Activated CD8-positive, alpha-beta memory T cell treated with anti-CD3 and anti-CD28 coated beads for 36 hours (primary cell): ENCODE measurements at regions not wholly inside any gene's neighbourhood (a gene's known extent, or its start where the extent isn't known, plus 50 kb on each side); places are given as distances from the start of the nearest gene placed in this dataset.

ENCODE experiments used
- CTCF ChIA-PET: fragments of 350-600 bp; sonication (Branson Sonifier 250); formaldehyde crosslinking; loops from one replicate; lab custom pipeline; 2021; ENCODE audit warnings: antibody characterized with exemption; lab: Charles Lee
- POLR2A ChIA-PET: fragments of 350-600 bp; sonication (Branson Sonifier 250); formaldehyde crosslinking; loops from one replicate; lab custom pipeline; 2021; ENCODE audit warnings: antibody characterized with exemption; lab: Charles Lee

DNA sequence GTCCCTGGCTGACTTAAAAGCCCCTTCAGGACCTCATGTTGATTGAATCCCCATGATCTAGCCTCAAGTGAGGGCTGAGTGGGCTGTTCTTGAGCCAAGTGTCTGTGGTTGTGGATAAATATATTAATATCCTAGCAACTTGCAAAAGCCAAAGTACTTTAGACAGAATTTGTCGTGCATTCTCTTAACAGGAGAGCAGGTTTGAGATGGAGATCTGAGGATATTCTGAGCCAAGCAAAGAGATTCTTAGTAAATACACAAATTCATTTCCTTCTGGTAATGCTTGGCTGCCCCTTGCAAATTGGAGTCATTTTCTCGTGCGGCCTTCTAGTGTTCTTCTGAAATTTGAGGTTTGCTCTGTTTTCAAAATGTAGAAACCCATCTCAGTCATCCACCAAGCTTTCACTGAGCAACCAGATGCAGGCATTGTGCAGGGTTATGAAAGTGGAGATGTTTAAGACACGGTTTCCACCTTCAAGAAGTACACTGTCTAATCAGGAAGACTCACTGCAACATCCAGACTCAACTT, 242.1 kb upstream of the JUN start:
- POLR2A ChIA-PET = no interaction called here
- CTCF ChIA-PET = no interaction called here

DNA sequence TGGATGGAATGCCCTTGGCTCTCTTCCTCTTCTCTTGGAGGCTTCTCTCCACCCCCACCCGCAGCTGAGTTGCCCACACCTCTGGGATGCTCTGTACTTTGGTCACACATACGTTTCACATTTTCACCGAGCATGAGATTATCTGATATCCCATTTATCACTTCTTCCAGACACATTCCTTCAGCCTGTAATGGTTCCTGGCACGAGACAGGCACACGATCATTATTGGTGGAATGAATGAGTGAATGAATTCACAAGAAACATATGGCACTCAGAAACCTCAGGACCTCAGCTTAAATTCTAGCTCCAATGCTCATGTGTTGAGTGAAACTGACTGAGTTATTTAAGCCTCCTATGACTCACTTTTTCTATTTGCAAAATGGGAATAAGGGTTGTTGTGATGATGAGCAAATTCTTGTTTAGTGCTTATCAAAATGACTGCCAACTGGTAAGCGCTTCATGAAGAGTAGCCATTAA, 242.7 kb upstream of the JUN start:
- POLR2A ChIA-PET = no interaction called here
- CTCF ChIA-PET = no interaction called here

DNA sequence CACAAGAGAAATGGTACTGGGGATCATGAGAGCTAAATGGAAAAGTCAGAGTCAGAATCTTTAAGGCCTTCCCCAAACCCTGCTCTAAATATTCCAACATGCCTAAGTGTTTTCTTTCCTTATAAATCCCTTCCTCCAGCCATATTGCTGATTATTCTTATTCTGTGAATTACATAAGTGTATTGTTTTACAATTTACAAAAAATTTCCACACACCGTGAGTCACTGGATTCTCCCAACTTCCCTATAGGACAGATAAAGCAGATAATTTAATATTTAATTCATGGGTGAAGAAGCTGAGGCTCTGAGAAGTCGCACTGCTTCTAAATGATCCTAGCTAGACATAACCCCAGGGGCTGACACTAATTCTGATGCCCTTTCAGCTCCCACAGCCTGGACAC, 243.3 kb upstream of the JUN start:
- ChIA-PET POLR2A (no interaction called here), CTCF (no interaction called here)

DNA sequence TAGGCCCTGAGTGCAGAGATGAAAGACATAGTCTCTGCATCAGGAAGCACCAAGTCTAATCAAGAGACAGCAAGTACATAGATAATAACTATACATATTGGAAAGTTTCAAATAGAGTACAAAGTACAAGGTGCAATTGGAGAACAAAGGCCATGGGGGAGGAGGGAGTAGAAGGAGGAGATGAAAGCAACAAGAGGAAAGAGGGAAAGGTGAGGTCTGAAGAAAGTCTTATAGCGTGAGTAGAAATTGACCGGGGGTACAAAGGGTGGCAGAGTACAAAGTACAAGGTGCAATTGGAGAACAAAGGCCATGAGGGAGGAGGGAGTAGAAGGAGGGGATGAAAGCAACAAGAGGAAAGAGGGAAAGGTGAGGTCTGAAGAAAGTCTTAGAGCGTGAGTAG, 244.2 kb upstream of the JUN start:
- ChIA-PET POLR2A (no interaction called here), CTCF (no interaction called here)

DNA sequence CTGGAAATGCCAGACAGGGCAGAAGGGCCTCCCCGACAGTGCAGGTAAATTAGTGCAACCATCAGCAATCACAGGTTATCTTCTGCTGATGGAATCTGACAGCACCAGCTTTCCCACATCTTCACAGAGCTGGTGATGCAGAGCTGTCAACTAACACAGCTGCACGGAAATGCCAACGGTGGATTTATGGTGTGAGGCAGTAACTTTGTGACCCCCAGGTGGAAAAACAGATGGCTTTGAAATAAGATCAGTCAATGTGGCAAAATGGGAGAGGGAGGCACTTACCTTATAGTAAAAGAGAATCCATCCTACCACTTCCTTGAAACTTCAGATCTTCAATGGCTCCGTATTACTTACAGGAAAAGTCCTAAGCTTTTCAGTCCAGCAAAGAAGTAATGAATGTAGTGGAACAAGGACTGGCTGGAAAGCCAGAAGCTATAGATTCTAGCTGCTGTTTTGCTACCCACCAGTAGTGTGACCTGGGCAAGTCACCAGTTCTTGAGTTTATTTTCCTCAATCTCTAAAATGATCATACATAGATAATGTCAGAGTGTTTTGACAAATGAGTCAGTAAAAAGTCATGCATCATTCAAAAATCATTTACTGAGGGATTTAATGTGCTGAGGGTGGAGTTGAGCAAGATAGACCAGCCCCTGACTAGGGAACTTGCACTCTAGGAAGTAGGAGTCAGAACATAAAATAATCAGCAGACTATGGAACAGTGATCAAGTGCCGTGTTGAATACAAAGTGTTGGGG, 245.7 kb upstream of the JUN start:
- POLR2A ChIA-PET = no interaction called here

DNA sequence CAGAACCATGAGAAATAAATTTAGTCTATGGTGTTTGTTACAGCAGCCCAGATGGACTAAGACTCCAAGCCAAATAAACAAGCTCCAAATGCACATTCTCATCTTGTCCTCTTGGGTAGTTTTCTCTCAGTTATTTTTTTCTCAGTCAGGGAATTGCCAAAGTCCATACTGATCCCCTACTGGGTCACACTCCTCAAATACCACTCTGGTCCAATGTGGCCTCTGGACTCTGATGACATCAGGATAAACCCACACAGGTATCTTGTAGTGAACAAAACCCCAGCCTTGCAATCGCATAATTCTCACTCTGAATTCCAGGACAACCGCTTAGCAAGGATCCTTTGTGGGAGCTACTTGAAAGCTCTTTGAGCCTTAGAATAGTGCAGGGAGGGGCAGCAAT, 248.4 kb upstream of the JUN start:
- ChIA-PET POLR2A (no interaction called here), CTCF (no interaction called here)

More for the DNA sequence above, 245.7 kb upstream of the JUN start:
- CTCF ChIA-PET = interaction anchor here (1.3 to 1.5 kb wide), 2 partner anchors 10 to 23 kb away, joined by 3 read pairs; no protein-coding TSS in a partner anchor

DNA sequence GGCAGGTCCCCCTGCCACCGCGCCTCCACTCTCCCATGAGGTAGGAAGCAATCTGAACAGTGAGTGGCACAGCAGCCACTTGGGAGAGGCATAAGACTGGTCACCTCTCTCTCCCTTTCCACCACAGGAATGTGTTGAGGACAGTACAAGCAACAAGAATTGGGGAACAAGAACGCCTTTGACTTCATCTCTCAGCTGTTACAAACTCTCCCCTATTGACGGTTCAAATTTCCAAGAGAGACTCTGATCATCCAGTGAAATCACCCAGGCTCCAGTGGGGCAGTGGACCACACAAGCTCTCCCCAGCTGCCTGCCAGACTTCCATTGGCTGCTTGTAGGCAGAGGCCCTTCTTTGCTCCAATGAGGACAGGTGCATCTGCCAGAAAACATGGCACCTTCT, 249.9 kb upstream of the JUN start:
- CTCF ChIA-PET = no interaction called here
- POLR2A ChIA-PET = no interaction called here

DNA sequence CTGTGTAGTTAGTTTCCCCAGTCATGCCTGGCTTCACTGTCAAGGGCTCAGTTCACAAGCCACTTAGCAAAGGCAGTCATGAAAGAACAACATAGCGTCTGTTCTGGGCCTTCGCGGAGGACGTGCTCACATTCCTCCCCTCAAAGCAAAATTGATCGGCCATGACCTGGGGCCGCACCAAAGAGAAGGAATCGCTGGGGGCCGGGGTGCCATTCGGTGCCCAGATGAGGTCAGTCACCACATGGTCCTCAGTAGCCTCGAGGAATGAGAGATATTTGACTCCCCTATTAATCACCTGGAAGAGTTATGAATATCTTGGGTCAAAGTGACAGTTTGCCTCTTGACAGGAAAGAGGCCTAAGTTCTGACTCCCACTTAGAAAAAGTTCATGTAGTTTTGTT, 251.1 kb upstream of the JUN start:
- CTCF ChIA-PET = no interaction called here
- POLR2A ChIA-PET = no interaction called here

DNA sequence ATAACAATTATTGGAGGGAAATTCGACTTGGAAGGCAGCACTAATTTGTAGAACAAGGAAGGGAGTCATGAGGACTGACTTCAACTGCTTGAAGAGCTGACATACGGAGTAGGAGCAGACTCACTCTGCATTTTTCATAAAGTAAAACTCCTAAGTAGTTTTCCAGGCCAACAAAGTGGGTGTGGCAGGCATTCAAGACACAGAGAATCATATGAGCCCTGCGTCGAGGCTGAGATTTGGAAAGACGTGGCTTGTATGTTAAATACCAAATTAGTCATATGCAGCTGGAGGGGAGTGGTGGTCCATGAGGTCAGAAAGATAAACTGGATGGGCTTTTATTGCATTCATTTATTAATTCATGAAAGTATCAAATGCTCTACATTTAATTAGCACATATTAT, 255.7 kb upstream of the JUN start:
- ChIA-PET CTCF (interaction anchor here (1.6 kb wide), 1 partner anchor 10 kb away, joined by 3 read pairs; no protein-coding TSS in a partner anchor), POLR2A (no interaction called here)

DNA sequence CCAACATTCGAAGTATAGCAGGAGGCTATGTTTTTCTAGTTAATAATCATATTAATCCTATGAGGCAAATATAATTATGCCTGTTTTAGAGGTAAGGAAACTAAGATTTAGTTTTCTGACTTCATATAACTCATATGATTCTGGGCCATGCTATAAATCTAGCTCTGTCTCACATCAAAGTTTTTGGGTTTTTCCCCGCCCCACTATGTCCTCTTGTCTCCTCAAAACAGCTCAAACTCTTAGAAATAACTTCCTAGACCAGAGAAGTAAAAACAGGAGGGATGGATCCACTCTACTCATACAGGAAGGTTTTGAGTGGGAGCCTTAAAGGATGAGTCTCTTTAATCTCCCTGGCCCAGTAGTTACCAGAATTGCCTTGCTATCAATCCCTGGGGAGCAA, 256.4 kb upstream of the FGGY start:
- ChIA-PET CTCF (interaction anchor here (0.6 kb wide), 1 partner anchor 16 kb away, joined by 3 read pairs; no protein-coding TSS in a partner anchor), POLR2A (no interaction called here)

DNA sequence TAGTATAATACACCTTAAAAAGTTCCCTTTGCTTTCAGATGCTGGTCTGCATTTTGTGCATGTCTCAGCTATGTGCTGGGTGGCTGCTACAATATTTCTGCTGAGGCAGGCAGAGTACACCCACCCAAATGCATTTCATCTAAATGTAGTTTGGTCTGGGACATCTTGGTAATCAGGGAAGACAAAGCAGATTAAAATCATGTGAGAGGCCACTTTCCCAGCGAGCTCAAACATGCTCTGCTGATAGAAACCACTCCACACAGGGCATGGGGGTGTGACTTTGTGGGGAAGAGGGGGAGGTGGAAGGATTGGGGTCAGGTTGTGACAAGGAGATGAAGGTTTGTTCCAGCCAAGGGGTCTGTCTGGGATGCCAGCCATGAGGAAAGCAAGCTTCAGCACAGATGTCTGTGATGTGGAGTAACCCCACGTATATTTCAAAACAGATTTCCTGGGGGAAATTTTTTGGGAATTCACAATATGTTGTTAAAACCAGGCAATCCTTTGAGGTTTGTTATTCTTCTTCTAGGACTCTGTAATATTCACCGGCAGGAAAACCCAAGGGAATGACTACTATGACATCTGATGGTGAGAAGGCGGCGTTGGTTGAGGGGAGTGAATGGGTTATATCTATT, 255.1 kb upstream of the FGGY start:
- POLR2A ChIA-PET = no interaction called here
- CTCF ChIA-PET = no interaction called here

DNA sequence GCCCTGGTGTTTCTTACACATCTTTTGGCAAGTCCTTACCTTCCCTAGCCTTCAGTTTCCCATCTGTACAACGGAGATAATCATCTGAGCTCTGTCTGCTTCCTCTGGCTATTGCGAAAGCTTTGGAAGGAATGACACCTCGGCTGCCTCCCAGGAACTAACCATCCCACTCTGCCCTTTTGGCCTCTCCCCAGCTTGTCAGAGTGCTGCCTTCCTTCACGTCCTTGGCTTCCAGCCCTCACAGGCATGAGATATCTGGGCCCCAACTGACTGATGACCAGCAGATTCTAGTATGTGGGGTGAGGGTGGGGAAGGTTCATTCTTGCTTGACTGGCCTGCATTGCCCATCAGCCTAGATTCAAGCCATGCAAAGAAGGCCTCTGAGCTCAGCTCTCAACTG, 253.1 kb upstream of the FGGY start:
- POLR2A ChIA-PET = no interaction called here

DNA sequence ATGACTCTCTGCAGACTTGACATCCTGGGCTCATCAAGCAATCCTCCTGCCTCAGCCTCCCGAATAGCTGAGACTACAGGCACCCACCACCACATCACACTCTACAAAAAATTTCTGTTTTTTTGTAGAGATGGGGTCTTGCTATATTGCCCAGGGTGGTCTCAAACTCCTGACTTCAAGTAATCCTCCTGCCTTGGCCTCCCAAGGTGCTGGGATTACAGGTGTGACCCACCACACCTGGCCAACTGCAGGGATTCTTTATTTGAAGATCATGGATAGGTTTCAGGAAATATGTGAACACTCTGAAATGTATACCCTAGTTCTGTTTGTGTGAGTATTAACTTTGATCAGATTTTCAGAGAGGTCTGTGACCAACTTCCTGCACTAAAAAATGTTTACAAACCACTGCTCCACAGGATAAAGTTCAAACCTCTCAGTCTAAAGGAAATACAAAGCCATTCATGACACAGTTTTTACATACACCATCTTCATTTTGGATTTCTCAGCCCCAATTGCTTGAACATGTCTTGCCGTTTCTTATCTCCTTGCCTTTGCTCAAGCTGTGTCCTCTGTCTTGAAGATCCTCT, 252.3 kb upstream of the FGGY start:
- ChIA-PET CTCF (interaction anchor here (1.7 kb wide), 1 partner anchor 261 kb away, joined by 6 read pairs; the partner anchor contains the start of gene JUN), POLR2A (no interaction called here)

More for the DNA sequence above, 253.1 kb upstream of the FGGY start:
- CTCF ChIA-PET = no interaction called here

DNA sequence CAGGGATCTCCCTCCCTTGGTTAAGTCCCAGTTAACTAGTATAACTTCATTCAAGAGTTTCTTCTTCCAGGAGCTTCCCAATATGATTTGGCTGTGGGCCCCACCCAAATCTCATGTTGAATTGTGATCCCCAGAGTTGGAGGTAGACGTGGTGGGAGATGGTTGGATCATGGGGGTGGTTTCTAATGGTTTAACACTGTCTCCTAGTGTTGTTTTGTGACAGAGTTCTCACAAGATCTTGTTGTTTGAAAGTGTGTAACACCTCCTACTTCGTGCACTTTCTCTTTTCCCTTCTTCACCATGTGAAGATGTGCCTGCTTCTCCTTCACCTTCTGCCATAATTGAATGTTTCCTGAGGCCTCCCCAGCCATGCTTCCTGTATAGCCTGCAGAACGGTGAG, 251.8 kb upstream of the FGGY start:
- ChIA-PET CTCF (interaction anchor here (1.7 kb wide), 1 partner anchor 262 kb away, joined by 6 read pairs; the partner anchor contains the start of gene JUN), POLR2A (interaction anchor here (1.1 kb wide), 1 partner anchor 142 kb away, joined by 3 read pairs; no protein-coding TSS in a partner anchor)

DNA sequence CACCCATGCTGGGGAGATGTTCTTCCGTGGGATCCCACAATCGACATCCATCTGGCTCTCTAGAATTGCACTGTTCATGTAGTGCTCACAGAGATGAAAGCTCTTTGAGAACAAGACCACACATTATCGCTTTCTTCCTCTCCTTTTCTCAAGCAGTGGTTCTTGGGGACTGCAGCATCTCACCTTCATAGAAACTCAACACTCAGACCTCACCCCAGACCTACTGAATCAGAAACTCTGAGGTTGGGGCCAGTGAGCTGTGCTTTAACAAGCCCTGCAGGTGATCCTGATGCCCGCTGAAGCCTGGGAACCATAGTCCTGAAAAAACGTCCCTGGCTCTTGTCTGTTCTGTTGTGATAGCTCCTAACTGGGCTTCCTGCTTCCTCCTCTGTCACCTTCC, 251.3 kb upstream of the FGGY start:
- ChIA-PET POLR2A (interaction anchor here (0.6 to 1.1 kb wide), 2 partner anchors 21 to 142 kb away, joined by 3 to 4 read pairs; no protein-coding TSS in a partner anchor), CTCF (interaction anchor here (1.7 kb wide), 1 partner anchor 262 kb away, joined by 6 read pairs; the partner anchor contains the start of gene JUN)

DNA sequence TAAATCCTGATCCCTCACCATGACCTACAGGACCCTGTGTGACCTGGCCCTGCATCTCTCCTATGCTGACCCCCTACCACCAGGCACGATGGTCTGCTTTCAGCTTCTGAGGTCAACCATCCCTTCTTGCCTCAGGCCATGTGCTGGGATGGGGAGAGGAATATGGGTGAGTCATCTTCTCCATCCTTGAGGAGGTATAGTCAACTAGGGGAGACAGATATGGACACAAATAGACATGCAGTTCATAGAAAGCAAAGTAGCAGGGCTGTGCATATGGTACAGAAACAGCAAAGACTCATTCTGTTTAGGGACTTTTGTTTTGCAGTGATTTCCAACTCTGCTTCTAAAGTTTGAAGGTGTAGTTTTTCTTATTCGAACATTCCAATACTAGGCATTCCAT, 250.8 kb upstream of the FGGY start:
- CTCF ChIA-PET = interaction anchor here (1.7 kb wide), 1 partner anchor 263 kb away, joined by 6 read pairs; the partner anchor contains the start of gene JUN
- POLR2A ChIA-PET = interaction anchor here (0.6 to 1.1 kb wide), 2 partner anchors 21 to 143 kb away, joined by 3 to 4 read pairs; no protein-coding TSS in a partner anchor

DNA sequence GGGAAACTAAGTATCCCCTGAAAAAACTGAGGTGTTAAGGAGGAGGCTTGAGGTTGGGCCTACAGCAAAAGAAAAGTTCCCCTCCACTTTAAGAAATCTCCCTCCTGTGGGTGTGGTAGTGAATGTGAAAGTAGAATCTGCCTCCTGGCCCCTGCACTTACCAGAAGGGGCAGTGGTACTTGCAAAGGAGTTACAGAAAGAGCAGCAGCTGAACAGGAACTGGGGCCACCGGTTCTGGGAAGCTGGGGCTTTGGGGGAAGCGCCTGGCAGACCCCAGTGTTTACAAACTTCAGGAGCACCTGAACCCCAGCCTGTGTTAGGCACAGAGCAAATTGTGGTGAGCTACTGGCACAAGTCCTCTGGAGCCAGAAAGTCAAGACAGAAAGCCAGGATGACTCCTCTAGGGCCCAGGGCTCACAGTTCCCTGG, 250.2 kb upstream of the FGGY start:
- POLR2A ChIA-PET = no interaction called here
- CTCF ChIA-PET = interaction anchor here (1.0 kb wide), 1 partner anchor 262 kb away, joined by 4 read pairs; no protein-coding TSS in a partner anchor

DNA sequence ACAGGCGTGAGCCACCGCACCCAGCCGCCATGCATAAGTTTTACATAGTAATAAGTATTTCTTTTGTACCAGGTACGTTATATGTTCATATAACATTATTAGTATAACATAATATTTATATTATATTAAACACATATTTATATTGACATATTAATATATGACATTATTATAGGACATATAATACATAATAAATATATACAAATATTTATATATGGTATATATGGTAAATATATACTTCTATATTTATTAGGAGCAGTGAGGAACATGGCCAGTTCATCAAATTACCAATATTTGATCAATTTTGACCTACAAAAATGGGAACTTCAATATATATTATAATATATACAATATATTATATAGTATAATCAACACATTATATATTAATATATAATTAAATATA, 245.9 kb upstream of the FGGY start:
- ChIA-PET POLR2A (no interaction called here), CTCF (no interaction called here)

DNA sequence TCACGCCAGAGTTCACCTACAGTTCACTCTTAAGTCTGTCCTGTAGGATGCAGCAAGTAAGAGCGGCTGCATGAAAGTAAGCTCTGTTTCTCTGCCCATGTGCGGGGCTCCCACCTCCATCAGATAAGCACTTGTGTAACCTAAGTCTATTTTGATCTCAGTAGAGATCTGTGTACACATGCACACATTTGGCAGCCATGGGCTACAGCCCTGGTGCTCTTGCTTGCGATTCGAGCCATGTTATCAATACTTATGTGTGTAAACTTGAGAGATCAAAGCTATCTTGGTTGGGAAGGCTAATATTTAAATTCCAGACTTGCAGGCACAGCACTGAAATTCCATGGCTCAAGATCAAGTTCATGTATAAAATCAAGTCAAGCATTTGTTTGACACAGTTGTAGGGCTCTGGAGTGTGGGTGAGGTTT, 244.7 kb upstream of the FGGY start:
- POLR2A ChIA-PET = interaction anchor here (0.7 kb wide), 1 partner anchor 155 kb away, joined by 9 read pairs; no protein-coding TSS in a partner anchor
- CTCF ChIA-PET = interaction anchor here (0.7 kb wide), 1 partner anchor 152 kb away, joined by 3 read pairs; no protein-coding TSS in a partner anchor
